ENCODE measurements at regions not wholly inside any gene's neighbourhood (a gene's known extent, or its start where the extent isn't known, plus 50 kb on each side); places are given as distances from the start of the nearest gene placed in this dataset.

DNA sequence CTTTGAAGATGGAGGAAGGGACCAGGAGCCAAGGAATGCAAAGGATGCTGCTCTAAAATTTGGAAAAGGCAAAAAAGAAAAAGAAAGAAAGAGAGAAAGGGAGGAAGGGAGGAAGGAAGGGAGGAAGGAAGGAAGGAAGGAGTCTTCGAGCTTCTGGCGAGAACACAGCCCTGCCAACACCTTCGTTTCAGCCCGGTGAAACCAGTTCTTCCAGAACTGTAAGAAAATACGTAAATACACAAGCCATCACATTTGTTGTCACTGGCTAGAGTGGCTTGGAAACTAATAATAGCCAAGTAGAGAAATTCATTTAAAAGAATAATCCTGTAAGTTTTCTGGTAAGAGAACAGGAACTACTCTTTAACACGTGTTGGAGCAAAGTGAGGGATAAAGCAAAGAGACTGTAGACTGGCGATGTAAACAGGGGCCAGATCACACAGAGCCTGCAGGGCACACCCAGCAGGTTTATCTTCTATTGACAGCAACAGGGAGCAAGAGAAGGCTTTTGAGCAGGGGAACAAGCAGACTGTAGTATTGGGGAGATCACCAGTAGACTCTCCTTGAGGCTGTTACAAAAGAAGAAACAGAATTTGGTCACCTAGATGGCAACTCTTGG lies 188.7 kb upstream of the MPHOSPH6 start:
- no peak for DNase-seq (ENCODE audit: low read depth)

DNA sequence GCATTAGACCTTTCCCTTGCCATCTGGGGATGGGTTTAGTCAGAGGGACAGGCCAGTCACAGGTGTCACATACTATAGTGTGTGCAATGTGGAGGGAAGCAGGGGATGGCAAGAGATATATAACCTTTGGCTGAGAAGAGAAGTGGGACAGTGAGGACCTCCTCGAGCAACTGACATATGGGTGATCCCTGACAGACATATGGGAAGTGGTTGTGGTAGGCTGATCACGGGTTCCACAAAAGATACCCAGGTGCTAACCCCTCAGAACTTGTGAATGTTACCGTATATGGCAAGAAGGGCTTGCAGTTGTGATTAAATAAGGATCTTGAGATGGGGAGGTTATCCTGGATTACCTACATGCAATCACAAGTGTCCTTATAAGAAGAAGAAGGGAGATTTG lies 188.1 kb upstream of the MPHOSPH6 start:
- no peak for DNase-seq (ENCODE audit: low read depth)

DNA sequence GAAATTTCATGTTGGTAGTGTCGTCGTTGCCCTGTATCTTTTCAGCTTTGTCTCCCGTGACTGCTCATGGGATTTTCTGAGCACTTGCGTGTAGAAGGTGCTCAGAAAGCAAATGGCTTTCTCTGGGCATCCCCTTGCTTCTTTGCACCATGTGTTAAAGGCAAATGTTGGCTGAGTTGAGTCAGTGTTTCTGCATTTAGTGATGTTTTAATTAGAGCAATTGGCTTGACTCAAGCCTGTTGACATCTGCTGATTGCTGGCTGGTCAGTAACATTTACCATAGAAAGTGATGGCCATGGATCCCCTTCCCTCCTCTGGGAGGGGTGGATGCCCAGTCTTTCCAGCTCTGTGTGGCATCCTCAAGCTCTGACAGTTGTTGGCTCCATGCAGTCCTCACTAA lies 187.2 kb upstream of the MPHOSPH6 start:
- no peak for DNase-seq (ENCODE audit: low read depth)

DNA sequence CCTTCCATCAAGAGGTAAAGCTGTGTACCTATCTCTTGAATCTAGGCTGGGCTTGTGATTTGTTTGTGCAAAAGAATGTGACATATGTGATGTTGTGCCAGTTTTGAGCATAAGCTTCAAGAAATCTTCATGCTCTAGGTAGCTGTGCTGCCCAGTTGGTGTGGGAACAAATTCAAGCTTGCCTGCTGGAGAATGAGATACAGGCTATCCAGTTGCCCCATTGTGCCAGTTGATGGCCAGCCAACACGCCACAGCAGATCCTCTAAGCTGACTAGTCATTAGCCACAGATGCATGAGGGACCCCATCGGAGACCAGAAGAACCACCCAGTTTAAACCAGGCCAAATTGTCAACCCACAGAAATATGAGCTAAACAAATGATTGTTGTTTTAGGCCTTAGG lies 180.5 kb upstream of the MPHOSPH6 start:
- DNase-seq (ENCODE audit: low read depth) = no peak

DNA sequence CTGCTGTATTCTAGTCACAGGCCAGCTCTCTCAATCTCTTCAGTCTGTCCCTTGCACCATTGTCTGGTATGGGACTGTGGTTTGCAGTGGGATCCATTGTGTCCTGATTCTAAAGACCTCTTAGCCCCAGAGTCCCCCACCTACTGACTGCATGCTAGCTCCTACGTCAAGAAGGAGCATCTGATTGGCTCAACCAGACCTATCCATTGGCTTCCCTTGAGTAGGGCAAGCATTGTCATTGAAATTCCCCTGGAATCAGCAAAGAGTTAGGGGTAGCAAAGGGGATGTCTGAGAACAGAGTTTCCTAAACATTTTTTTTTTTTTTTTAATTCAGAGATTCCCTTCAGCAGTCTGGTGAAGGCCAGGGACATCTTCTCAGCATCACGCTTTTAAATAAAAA lies 175.3 kb upstream of the MPHOSPH6 start:
- no peak for DNase-seq (ENCODE audit: low read depth)

DNA sequence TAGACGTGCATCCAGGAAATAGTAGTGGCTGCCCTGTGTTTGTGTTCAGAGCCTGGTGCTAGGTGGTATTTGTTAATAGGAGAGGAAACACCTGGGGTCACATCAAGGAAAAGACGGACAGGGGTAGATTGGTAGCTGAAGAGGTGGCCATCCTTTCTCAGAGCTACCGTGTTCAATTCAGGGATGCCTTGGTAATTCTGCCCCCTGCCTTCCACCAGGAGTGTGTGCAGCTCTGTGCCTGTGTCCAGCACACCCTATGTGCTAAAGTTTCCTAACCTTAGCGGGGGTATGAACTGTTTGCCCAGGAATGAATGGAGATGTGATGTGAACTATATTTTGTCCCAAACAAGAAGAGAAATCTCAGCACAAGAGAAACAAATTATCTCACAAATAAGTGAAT lies 174.1 kb upstream of the MPHOSPH6 start:
- DNase-seq (ENCODE audit: low read depth) = no peak

DNA sequence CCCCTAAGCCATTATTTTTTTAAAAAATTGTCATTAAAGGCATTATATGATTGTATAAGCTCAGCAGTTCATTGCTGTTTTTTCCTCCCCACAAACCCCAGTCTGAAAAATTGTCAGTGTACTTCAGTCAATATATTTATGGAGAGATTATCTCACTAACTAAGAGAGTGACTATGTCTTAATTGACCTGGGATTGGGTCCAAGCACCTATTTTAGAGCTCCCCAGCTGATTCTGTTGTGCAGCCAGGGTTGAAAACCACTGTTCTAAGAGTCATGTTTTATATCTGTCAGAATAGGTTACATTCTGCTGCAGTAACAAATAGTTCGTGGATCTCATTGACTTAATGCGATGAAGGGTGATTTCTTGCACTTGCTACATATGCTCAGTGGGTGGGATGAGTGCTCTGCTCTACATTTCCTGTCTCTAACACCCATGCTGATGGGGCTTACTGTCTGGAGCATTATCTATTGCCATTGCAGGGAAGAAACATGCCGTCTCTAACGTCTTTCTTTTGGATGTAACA lies 171.2 kb upstream of the MPHOSPH6 start:
- DNase-seq (ENCODE audit: low read depth) = no peak

GRCh38 chr16:82340531-82340930 lies 170.5 kb upstream of the MPHOSPH6 start:
- DNase-seq (ENCODE audit: low read depth) = no peak

GRCh38 chr16:82337355-82337754 lies 167.3 kb upstream of the MPHOSPH6 start:
- DNase-seq (ENCODE audit: low read depth) = no peak

GRCh38 chr16:82331974-82332750 lies 162.1 kb upstream of the MPHOSPH6 start:
- DNase-seq (ENCODE audit: low read depth) = no peak

- DNase-seq (ENCODE audit: low read depth) = no peak
Observed at GRCh38 chr16:82331397-82331796, 161.4 kb upstream of the MPHOSPH6 start.

DNA sequence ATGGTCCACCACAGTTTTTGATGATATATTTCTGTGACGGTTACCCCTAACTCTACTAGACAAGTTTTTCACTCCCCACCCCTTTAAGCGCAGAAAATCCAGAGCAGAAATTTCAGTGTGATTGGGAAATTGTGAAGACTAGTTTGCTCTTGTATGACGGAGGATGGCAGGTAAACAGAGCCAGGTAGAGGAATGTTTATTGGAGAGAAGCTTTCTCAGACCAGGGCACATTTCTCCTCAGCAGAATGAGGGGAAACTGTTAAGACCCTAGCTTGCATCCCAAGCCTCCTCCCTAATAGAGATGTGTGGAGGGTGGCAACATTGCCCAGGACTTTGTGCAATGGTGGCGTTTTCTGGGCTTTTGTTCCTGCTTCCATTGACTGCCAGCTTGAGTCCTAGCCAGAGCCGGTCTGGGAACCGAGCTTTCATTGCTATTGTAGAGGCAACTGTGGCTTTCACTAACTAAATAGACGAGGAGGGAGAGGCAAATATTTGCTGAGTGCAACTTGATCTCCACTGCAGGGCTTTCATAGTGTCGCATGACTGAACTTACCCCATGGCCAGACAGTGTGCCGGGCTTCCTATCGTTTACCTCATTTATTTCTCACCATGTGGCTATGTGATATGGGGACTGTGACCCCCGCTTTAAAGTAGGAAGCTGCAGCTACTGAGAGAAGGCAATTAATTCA lies 159.6 kb upstream of the MPHOSPH6 start:
- DNase-seq (ENCODE audit: low read depth) = no peak

- no peak for DNase-seq (ENCODE audit: low read depth)
Observed at GRCh38 chr16:82328881-82329469, 159.0 kb upstream of the MPHOSPH6 start.

DNA sequence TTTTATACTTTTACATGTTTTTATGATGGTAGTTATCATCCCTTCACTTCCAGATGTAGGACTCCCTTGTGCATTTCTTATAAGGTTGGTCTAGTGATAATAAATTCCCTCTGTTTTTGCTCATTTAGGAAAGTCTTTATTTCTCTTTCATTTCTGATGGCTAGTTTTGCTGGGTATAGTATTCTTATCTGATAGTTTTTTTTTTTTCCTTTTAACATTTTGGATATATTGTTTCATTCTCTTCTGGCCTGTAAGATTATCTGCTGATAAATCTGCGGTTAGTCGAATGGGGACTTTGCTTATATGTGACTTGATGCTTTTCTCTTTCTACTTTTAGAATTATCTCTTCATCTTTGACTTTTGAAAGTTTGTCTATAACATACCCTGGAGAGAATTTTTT lies 153.1 kb upstream of the MPHOSPH6 start:
- DNase-seq (ENCODE audit: low read depth) = no peak

DNA sequence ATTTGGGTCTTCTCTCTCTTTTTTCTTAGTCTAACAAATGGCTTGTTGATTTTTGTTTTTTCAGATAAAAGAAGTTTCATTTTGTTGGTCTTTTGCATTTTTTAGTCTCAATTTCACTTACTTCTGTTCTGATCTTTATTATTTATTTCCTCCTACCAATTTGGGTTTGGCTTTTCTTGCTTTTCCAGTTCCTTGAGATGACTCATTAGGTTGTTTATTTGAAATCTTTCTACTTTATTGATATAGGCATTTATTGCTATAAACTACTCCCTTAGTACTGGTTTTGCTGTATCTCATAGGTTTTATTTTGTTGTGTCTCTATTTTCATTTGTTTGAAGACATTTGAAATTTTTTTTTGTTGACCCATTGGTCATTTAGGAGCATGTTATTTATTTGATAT lies 152.2 kb upstream of the MPHOSPH6 start:
- no peak for DNase-seq (ENCODE audit: low read depth)

DNA sequence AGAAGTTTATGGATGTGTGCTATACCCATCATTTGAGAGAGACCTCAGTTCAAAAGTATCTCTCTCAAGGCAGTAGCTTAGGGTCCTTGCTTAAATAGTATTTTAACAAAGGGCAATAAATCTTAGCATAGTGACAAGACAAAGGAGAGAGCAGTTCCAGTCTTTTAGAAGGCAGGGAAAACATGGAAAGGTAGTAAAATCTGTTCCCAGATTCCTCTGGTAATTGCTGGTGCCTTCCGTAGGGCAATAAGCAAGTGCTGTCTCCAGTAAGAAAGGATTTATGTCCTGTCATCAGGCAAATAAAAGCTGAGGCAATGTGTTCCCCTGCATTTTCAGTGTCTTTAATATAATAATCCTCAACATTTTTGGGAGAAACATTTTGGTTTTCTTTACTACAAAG lies 149.0 kb upstream of the MPHOSPH6 start:
- DNase-seq (ENCODE audit: low read depth) = no peak

GRCh38 chr16:82317411-82318167 lies 147.6 kb upstream of the MPHOSPH6 start:
- DNase-seq (ENCODE audit: low read depth) = no peak

- DNase-seq (ENCODE audit: low read depth) = no peak
Observed at GRCh38 chr16:82313754-82314153, 143.7 kb upstream of the MPHOSPH6 start.

GRCh38 chr16:82311528-82311927 lies 141.5 kb upstream of the MPHOSPH6 start:
- DNase-seq (ENCODE audit: low read depth) = no peak

DNA sequence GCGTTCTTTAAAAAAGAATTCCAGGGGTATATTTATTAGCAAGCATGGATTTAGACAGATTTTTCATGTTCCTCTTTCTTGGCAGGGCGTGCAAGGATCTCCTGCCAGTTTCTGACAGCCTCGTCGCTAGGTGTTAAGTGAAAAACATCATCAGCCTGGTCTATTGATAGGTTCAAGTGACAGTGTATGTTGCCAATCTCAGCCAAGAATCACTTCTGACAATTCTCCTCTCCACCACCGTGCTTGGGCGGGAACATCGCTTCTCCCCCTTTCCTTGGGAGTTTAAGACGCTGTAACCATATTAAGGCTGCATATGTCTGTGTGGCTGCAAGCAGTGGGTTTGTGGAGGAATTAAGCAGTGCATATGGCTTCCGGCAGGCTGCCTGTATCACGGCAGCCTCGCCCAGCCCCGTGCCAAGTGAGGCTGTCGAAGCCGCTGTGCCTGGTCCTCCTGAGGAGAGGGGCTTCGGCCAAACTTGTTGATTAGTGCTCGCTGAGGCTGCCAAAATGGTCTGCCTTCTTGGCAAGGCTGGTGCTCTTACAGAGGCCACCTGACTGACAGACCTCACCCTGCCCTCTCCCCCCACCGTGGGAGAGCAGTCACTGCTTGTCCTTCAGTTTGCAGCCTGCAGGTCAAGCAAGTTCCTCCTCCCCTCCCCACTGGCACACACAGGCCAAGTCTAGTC lies 132.2 kb upstream of the MPHOSPH6 start:
- no peak for DNase-seq (ENCODE audit: low read depth)

- no peak for DNase-seq (ENCODE audit: low read depth)
Observed at GRCh38 chr16:82301146-82301755, 131.2 kb upstream of the MPHOSPH6 start.

Data from activated T-cell treated with anti-CD3 and anti-CD28 coated beads for 1 hour (primary cell).